ENCODE measurements at regions not wholly inside any gene's neighbourhood (a gene's known extent, or its start where the extent isn't known, plus 50 kb on each side); places are given as distances from the start of the nearest gene placed in this dataset.

DNA sequence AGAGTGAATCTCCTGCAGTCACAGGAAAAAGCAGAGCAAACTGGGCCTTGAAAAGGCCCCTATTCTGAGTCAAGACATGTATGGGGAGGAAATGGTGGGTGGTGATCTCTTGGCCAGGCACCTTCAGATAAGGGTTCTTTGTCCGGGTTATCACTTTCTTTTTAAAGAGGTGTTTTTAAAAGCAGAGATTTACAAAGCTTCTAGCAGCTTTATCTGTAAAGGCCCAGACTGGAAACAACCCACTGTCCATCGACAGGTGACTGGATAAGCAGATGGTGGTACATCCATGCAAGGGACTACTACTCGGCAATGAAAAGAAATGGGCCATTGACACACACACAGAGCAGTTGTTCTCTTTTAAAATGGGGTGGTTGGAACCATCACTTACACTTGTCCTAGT, 596.7 kb upstream of the MKI67 start:
- no peaks in the 10 kb centered on the region for H3K36me3 Mint-ChIP-seq (ENCODE audit: unreplicated experiment)
- no peak overlapping the region for H3K4me3 Mint-ChIP-seq (ENCODE audit: unreplicated experiment)
- peaks cover 3% of the 10 kb centered on the region for H3K27me3 Mint-ChIP-seq (ENCODE audit: unreplicated experiment)
- H3K4me1 Mint-ChIP-seq (ENCODE audit: low read depth, unreplicated experiment), result peaks cover 20% of the 10 kb centered on the region
- peaks cover 3% of the 10 kb centered on the region for H3K9me3 Mint-ChIP-seq (ENCODE audit: unreplicated experiment)
- no peak for DNase-seq
- H3K27ac Mint-ChIP-seq (ENCODE audit: unreplicated experiment), result no peak overlapping the region
- TF ChIP-seq, protein P1, sequence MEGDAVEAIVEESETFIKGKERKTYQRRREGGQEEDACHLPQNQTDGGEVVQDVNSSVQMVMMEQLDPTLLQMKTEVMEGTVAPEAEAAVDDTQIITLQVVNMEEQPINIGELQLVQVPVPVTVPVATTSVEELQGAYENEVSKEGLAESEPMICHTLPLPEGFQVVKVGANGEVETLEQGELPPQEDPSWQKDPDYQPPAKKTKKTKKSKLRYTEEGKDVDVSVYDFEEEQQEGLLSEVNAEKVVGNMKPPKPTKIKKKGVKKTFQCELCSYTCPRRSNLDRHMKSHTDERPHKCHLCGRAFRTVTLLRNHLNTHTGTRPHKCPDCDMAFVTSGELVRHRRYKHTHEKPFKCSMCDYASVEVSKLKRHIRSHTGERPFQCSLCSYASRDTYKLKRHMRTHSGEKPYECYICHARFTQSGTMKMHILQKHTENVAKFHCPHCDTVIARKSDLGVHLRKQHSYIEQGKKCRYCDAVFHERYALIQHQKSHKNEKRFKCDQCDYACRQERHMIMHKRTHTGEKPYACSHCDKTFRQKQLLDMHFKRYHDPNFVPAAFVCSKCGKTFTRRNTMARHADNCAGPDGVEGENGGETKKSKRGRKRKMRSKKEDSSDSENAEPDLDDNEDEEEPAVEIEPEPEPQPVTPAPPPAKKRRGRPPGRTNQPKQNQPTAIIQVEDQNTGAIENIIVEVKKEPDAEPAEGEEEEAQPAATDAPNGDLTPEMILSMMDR (IDR thresholded peaks at IDR 0.05; ENCODE audit: partially characterized antibody, unreplicated experiment), result no peak

DNA sequence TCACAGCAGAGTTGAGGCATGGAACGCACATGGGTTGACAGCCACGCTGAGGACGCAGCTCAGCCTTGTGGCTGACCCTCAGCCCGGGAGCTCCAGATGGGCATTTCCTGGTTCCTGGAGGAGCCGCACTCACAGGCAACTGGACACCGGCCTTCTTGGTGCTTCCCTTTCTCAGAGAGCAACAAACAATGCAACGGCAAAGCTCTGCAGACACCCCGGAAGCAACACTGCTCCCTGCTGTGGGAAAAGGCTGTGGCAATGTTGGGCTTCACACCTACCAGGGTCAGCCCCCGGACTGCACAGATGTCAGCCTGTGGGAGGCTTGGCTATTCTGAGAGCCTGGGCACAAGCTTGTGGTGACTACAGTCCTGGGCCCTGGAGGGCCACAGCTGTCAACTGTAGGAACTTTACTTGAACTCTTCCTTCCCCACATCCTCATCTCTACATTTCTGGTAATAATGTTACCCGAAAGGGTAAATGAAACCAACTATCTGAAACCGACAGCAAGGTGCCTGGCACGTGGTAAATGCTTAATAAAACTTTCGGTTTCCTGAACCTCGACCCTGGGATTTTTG, 597.5 kb upstream of the MKI67 start:
- DNase-seq, result no peak
- H3K27me3 Mint-ChIP-seq (ENCODE audit: unreplicated experiment), result peaks cover 3% of the 10 kb centered on the region
- peaks cover 20% of the 10 kb centered on the region for H3K4me1 Mint-ChIP-seq (ENCODE audit: low read depth, unreplicated experiment)
- H3K9me3 Mint-ChIP-seq (ENCODE audit: unreplicated experiment), result peaks cover 3% of the 10 kb centered on the region
- no peak overlapping the region for H3K4me3 Mint-ChIP-seq (ENCODE audit: unreplicated experiment)
- TF ChIP-seq, protein P1 (IDR thresholded peaks at IDR 0.05; ENCODE audit: partially characterized antibody, unreplicated experiment), result no peak
- H3K27ac Mint-ChIP-seq (ENCODE audit: unreplicated experiment), result no peak overlapping the region
- H3K36me3 Mint-ChIP-seq (ENCODE audit: unreplicated experiment), result no peaks in the 10 kb centered on the region

DNA sequence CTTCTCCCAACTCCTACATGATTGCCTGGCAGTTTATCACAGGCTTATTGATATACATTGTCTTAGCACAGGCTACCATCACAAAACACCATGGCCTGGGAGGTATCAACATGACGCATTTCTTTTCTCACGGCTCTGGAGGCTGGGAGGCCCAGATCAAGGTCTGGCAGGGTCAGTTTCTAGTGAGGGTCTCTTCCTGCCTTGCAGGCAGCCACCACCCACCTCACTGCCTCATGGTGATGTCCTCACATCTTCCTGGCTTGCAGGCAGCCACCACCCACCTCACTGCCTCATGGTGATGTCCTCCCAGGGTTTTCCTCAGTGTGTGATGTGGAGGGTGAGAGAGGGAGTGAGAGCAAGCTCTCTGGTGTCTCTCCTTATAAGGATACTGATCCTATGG, 599.3 kb upstream of the MKI67 start:
- peaks cover 19% of the 10 kb centered on the region for H3K4me1 Mint-ChIP-seq (ENCODE audit: low read depth, unreplicated experiment)
- no peak for DNase-seq
- no peak overlapping the region for H3K4me3 Mint-ChIP-seq (ENCODE audit: unreplicated experiment)
- no peak overlapping the region for H3K27ac Mint-ChIP-seq (ENCODE audit: unreplicated experiment)
- H3K9me3 Mint-ChIP-seq (ENCODE audit: unreplicated experiment), result peaks cover 3% of the 10 kb centered on the region
- peaks cover under 1% of the 10 kb centered on the region for H3K27me3 Mint-ChIP-seq (ENCODE audit: unreplicated experiment)
- no peaks in the 10 kb centered on the region for H3K36me3 Mint-ChIP-seq (ENCODE audit: unreplicated experiment)
- TF ChIP-seq, protein P1 (IDR thresholded peaks at IDR 0.05; ENCODE audit: partially characterized antibody, unreplicated experiment), result no peak

DNA sequence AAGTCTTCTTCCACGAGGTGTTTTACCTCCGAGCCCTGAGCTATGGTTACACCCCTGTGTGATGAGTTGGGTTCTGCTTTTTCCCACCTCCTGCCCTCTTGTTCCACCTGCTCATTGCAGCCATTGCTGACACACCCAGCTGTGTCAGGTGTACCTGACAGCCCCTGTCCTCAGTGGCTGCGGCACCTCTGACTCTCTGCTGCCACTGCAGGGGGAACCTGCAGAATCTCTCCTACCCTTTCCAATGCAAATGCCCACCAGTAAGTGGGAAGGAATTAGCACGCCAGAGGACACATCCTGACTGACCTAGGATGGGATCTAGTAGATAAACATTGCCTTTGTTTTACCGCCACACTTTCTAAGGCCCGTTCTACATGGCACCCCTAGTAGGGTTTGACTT, 600.9 kb upstream of the MKI67 start:
- no peak for DNase-seq
- Mint-ChIP-seq H3K27ac (ENCODE audit: unreplicated experiment) (no peak overlapping the region), H3K36me3 (ENCODE audit: unreplicated experiment) (no peaks in the 10 kb centered on the region), H3K4me1 (ENCODE audit: low read depth, unreplicated experiment) (peaks cover 8% of the 10 kb centered on the region), H3K27me3 (ENCODE audit: unreplicated experiment) (no peaks in the 10 kb centered on the region), H3K4me3 (ENCODE audit: unreplicated experiment) (no peak overlapping the region), H3K9me3 (ENCODE audit: unreplicated experiment) (peaks cover 3% of the 10 kb centered on the region)
- TF ChIP-seq, protein P1 (IDR thresholded peaks at IDR 0.05; ENCODE audit: partially characterized antibody, unreplicated experiment), result no peak

DNA sequence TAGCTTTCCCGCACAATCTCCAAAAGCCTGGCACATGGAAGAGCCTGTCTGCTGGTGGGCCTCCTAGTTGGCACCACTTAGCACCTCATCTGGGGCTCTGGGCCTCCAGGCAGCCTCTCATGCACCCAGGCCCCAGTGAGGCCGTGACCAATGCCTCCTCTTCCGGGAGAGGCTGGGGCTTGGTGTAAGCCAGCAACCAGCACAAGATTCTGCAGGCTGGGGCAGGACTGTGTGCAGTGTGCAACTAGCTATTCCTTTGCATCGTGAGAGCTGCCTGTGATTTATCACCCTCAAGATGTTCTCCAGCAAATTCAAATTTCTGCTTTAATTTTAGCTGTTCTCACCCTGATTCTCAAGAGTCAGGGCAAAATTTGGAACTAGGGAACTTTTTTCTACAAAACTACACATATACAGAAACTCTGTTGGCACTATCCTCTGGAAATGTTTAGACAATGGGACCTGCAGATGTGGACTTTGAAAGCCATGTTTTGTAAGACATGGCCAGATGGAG, 603.7 kb upstream of the MKI67 start:
- Mint-ChIP-seq H3K9me3 (ENCODE audit: unreplicated experiment) (no peaks in the 10 kb centered on the region), H3K27ac (ENCODE audit: unreplicated experiment) (no peak overlapping the region), H3K4me3 (ENCODE audit: unreplicated experiment) (no peak overlapping the region), H3K27me3 (ENCODE audit: unreplicated experiment) (no peaks in the 10 kb centered on the region), H3K36me3 (ENCODE audit: unreplicated experiment) (no peaks in the 10 kb centered on the region), H3K4me1 (ENCODE audit: low read depth, unreplicated experiment) (peaks cover under 1% of the 10 kb centered on the region)
- DNase-seq, result no peak
- TF ChIP-seq, protein P1 (IDR thresholded peaks at IDR 0.05; ENCODE audit: partially characterized antibody, unreplicated experiment), result no peak
